Small intestine (tissue), 7 donors: ENCODE measurements at regions not wholly inside any gene's neighbourhood (a gene's known extent, or its start where the extent isn't known, plus 50 kb on each side); places are given as distances from the start of the nearest gene placed in this dataset.
"Not testable (repeated sequence)": the region's sequence is repeated elsewhere in the genome, so short reads cannot be mapped to it uniquely, and the experiment has no call there.

Source experiments
- DNase-seq, 2 donors: peaks; one replicate each; pipeline versions ENCODE4 v3.0.0 to v3.0.0-alpha.2; 2013
- FAIRE-seq: peaks from 2 replicates; lab custom pipeline; 2012; peaks lifted over from hg19 to GRCh38; lab: Jason Lieb, UNC
- H3K27ac ChIP-seq, 3 donors: one replicate each; pipeline ENCODE4 v1.5.1; 2013; ENCODE audit warnings: low read length in 2 of 3, mild to moderate bottlenecking in 2 of 3, control low read depth in 1 of 3, inconsistent platforms in 1 of 3, low read depth in 1 of 3, moderate library complexity in 1 of 3
- H3K27me3 ChIP-seq, 3 donors: one replicate each; pipeline ENCODE4 v1.6.1; 2013; ENCODE audit warnings: low read length in 3 of 3, inconsistent platforms in 1 of 3; ENCODE audit not compliant: control insufficient read depth in 3 of 3, insufficient read depth in 3 of 3
- H3K36me3 ChIP-seq, 3 donors: one replicate each; pipeline ENCODE4 v1.6.1; 2013; ENCODE audit warnings: low read length in 3 of 3, inconsistent platforms in 1 of 3, low read depth in 1 of 3, mild to moderate bottlenecking in 1 of 3, moderate library complexity in 1 of 3; ENCODE audit not compliant: control insufficient read depth in 3 of 3, insufficient read depth in 2 of 3
- H3K4me1 ChIP-seq, 3 donors: one replicate each; pipeline ENCODE4 v1.6.1; 2013; ENCODE audit warnings: low read length in 2 of 3, inconsistent platforms in 1 of 3, low read depth in 1 of 3, mild to moderate bottlenecking in 1 of 3, moderate library complexity in 1 of 3; ENCODE audit not compliant: control insufficient read depth in 3 of 3, insufficient read depth in 2 of 3
- H3K4me3 ChIP-seq, 3 donors: one replicate each; pipeline ENCODE4 v1.5.1; 2013; ENCODE audit warnings: low read length in 3 of 3, control low read depth in 1 of 3, inconsistent platforms in 1 of 3, low read depth in 1 of 3, mild to moderate bottlenecking in 1 of 3, moderate library complexity in 1 of 3
- H3K9me3 ChIP-seq, 2 donors: one replicate each; pipeline ENCODE4 v1.6.1; 2013; ENCODE audit warnings: low read depth in 1 of 2, low read length in 1 of 2; ENCODE audit not compliant: control insufficient read depth in 2 of 2, insufficient read depth in 1 of 2
- WGBS, 3 donors: extraction: QIAGEN DNeasy Blood & Tissue Kit; methylation state at CpG; one replicate each; pipeline ENCODE4 v1.1.7; 2013; 5-methylcytosine and 5-hydroxymethylcytosine counted together
- donor health status: healthy with polysubstance abuse.
- donor health status: control.
- donor health status: control.
- donor health status: Bipolar disorder and iron deficiency.
- donor health status: healthy.

DNA sequence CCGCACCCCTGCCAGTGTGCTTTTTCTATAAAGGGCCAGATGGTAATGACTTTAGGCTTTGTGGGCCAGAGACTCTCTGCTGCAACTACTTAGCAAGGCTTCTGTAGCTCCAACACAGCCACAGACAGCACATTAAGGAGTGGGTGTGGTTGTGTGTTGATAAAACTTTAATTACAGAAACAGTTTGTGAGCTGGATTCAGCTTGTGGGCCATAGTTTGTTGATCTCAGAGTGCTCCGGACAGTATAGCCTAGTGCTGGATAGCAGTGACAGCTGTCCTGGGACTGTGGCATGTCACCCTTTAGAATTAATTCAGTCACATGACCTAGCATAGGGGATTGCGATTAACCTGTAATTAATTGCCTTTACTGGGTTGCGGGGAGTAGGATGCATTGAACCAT, 109.7 kb downstream of the ZNF664 start:
- Histone ChIP-seq H3K9me3 (peaks cover 0 to 6% of the 10 kb centered on the region in 2 donors), H3K4me3 (no peak overlapping the region), H3K27me3 (no peaks in the 10 kb centered on the region), H3K36me3 (peaks cover 0 to 3% (median 0%) of the 10 kb centered on the region in 3 donors), H3K4me1 (no peaks in the 10 kb centered on the region), H3K27ac (no peak overlapping the region)
- DNase-seq: no peak
- FAIRE-seq: no peak
- 92 to 97% (median 96%) methylated on average over 4 of the region's 4 CpGs for WGBS, 3 donors

DNA sequence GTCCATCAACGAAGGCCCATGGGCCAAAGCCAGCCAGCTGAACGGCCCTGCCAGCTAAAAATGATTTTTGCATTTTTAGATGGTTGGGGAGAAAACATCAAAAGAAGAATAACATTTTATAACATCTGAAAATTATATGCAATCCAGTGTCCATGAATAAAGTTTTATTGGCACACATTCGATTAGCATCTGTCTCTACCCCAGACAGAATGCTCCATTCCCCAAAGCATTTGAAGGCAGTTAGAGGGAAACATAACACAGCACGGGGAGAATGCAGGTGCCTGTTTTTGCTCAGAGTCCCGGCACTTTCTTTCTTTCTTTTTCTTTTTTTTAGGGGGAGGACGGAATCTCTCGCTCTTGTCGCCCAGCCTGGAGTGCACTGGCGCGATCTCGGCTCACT, 110.7 kb downstream of the ZNF664 start:
- Histone ChIP-seq H3K4me3 (no peak overlapping the region), H3K36me3 (peaks cover 0 to 3% (median 0%) of the 10 kb centered on the region in 3 donors), H3K9me3 (peaks cover 0 to 6% of the 10 kb centered on the region in 2 donors), H3K4me1 (no peaks in the 10 kb centered on the region), H3K27me3 (no peaks in the 10 kb centered on the region), H3K27ac (no peak overlapping the region)
- DNase-seq: no peak
- 84 to 91% (median 90%) methylated on average over 11 of the region's 11 CpGs for WGBS, 3 donors
- no peak for FAIRE-seq

DNA sequence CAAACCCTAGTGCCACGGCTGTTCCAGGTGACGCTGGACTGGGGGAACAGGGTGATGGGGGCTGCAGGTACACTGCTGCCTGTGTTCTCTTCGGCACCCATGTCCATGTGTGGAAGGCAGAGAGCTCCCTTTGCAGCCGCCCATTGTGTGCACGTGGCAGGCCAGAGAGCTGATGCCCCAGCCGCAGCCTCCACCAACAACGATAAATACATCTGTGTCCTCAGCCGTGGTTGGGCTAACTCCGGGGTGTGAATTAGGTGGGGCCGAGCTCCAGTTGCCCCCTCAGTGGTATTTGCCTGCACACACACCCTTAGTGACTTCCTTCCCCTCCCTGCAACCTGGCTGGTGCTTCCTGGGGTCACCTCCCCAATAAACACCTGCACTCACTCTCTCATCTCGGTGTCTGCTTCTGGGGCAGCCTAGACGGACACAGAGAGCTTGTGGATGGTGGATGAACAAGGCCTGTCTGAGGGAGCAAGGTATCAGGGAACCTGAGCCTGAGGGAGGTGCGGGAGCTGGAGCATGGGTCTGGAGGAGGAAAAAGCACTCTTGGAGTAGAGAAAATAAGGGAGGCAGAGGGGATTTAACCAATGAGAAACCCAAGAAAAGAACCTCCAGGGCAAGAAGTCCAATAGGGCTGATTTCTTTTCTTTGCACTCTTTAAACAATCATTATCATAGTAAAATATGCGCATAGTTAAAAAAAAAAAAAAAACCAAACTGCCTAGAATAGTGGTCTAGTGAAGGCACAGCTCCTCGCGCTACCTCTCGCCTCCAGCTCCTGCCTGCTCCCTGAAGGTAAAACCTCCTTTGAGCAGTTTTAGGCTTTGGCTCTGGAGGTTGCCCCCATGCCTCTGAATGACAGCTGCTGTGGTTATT, 112.6 kb downstream of the ZNF664 start:
- H3K9me3 ChIP-seq: peaks cover 0 to 6% of the 10 kb centered on the region in 2 donors
- WGBS, 3 donors: 81 to 85% (median 83%) methylated on average over 17 of the region's 17 CpGs
- FAIRE-seq (no peak), DNase-seq (no peak)
- H3K27me3 ChIP-seq: no peaks in the 10 kb centered on the region
- no peaks in the 10 kb centered on the region for H3K4me1 ChIP-seq
- peaks cover 0 to 3% (median 0%) of the 10 kb centered on the region in 3 donors for H3K36me3 ChIP-seq
- H3K4me3 ChIP-seq: no peak overlapping the region
- H3K27ac ChIP-seq: no peak overlapping the region

DNA sequence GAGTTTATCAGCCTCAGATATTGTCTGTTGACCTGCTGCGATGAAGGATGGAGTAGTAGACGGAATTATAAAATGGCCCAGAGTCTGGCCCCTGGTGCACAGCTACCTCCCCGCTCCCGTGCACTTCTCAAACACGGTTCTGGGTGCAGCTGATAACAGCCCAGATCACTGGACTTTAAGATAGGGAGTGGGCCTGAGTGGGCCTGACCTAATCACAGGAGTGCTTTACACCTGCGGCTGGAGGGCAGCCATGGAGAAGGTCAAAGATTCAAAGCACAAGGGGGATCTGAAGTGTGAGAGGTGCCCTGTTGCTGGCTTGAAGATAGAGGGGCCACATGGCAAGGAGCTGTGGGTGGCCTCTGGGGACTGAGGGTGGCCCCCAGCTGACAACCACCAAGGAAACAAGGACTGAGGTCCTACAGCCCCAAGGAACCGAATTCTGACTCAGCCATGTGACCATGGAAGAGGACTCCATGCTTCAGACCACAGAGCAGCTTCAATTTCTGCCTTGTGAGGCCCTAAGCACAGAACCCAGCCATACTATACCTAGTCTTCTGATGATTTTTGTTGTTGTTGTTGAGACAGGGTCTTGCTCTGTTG, 113.4 kb downstream of the ZNF664 start:
- 80 to 91% (median 87%) methylated on average over 7 of the region's 7 CpGs for WGBS, 3 donors
- FAIRE-seq: no peak

DNA sequence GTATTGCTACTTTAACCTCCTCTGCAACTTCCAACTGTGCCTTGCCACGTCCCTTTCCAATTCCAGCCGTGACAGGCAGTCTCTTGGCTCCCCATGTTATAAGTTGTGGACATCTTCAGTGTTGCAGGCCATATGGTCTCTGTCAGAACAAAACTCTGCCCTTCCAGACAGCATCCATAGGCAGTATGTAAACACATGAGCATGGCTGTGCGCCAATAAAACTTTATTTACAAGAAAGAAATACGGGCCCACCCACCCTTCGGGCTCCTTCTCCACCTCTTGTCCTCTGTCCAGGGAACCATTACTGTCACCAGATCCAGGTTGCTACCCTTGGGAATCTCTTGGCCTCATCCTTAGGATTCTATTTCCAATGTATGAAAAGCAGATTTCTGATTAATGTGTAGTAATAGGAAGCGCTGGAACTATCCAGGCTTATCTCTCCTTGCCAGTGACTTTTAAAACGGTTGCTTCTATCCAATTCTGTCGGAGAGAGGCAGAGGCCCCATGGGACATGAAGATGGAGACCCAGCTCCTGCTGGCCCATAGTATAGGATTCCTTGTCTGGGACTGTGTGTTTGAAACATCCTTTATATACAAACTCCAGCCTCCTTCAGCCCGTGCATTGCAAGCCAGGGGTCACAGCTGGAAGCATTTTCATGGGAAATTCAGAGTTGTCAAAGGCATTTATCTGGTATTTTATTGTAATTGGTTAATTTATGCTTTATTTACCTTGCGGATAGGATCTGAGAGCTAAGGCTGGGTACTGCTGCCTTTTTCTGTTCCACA, 114.4 kb downstream of the ZNF664 start:
- DNase-seq (no peak), FAIRE-seq (no peak)
- H3K27me3 ChIP-seq: no peaks in the 10 kb centered on the region
- no peak overlapping the region for H3K4me3 ChIP-seq
- no peaks in the 10 kb centered on the region for H3K4me1 ChIP-seq
- H3K27ac ChIP-seq: no peak overlapping the region
- 71 to 89% (median 87%) methylated on average over 10 of the region's 10 CpGs for WGBS, 3 donors
- H3K36me3 ChIP-seq: peaks cover 0 to 3% (median 0%) of the 10 kb centered on the region in 3 donors
- H3K9me3 ChIP-seq: peaks cover 0 to 6% of the 10 kb centered on the region in 2 donors

More for the DNA sequence above, 113.4 kb downstream of the ZNF664 start:
- Histone ChIP-seq H3K4me1 (no peaks in the 10 kb centered on the region), H3K27ac (no peak overlapping the region), H3K9me3 (peaks cover 0 to 6% of the 10 kb centered on the region in 2 donors), H3K4me3 (no peak overlapping the region), H3K36me3 (peaks cover 0 to 3% (median 0%) of the 10 kb centered on the region in 3 donors), H3K27me3 (no peaks in the 10 kb centered on the region)
- DNase-seq: no peak

DNA sequence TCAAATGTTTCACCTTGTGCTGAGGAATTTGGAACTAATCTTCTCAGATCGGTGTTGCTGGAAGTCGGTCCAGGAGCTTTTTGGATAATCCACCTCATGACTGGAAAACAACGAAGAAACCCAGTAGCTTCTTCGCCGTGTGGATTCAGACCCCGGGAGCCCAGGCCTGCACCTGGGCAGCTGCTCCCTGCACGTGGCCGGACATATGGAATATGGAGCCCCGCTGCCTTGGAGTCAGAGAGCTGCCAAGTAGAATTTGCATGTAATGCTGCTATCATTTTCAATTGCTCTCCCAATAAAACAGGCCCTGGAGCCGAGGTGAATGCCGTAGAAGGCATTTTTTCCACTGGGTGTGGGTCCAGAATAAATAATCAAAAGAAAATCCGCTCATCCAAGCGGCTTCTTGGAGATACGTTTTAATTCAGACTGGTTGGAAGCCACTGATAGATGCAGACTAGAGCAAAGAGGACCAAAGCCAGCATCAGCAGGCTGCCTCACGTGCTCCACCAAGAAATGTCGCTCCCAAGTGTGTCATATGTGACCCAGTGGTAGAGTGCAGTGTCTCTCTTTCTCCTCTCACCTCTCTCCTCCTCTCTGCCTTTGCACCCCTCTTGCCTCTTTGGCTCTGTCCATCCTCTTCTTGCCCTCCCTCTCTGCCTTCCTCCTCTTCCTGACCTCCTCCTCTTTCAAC, 115.3 kb downstream of the ZNF664 start:
- WGBS, 3 donors: 74 to 86% (median 84%) methylated on average over 16 of the region's 16 CpGs
- Histone ChIP-seq H3K4me1 (no peaks in the 10 kb centered on the region), H3K4me3 (no peak overlapping the region), H3K27me3 (no peaks in the 10 kb centered on the region), H3K36me3 (peaks cover 0 to 3% (median 0%) of the 10 kb centered on the region in 3 donors), H3K9me3 (peaks cover 0 to 6% of the 10 kb centered on the region in 2 donors), H3K27ac (no peak overlapping the region)
- FAIRE-seq (no peak), DNase-seq (no peak)

DNA sequence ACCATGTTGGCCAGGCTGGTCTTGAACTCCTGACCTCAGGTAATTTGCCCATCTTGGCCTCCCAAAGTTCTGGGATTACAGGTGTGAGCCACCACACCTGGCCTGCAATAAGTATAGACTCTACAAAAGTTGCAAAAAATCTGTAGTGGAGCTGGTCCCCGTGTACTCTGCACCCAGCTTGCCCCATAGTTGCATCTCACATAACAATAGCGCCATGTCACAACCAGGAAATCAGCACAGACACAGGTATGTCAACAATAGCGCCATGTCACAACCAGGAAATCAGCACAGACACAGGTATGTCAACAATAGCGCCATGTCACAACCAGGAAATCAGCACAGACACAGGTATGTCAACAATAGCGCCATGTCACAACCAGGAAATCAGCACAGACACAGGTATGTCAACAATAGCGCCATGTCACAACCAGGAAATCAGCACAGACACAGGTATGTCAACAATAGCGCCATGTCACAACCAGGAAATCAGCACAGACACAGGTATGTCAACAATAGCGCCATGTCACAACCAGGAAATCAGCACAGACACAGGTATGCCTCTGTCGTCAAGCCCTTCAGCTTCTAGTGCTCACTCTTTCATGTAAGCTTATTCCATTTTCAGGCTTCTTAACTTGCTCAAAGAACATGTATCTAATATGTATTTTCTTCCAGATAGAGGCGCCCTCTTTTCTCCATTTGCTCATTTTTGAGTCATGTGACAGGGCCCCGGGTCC, 116.3 kb downstream of the ZNF664 start:
- not testable (repeated sequence) for H3K4me3 ChIP-seq, FAIRE-seq, H3K36me3 ChIP-seq, DNase-seq, H3K9me3 ChIP-seq, H3K27ac ChIP-seq, H3K4me1 ChIP-seq, H3K27me3 ChIP-seq
- WGBS, 3 donors: 91 to 93% (median 93%) methylated on average over 7 of the region's 11 CpGs
